ENCODE measurements at regions not wholly inside any gene's neighbourhood (a gene's known extent, or its start where the extent isn't known, plus 50 kb on each side); places are given as distances from the start of the nearest gene placed in this dataset.

DNA sequence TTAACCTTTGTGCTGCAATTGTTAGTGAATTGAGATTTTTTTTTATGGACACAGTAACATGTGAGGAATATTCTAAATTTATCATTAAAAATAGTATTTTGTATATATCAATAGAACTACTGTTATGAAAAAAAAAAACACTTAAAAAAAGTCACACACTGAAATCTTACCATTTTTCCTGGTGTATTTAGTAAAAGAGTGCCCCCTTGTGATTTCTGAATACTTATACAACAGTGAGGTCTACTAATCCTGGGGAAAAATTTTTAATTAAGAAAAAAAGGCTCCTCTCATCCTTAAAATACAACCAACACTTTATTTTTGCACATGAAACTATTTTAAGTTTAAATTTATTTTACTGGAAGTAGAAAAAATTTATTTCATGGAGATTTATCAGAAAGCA lies 56.4 kb upstream of the SPOCK3 start:
- Histone ChIP-seq H3K9me3 (ENCODE audit: insufficient read depth, low read length) (no peaks in the 10 kb centered on the region), H3K4me1 (ENCODE audit: insufficient read depth, insufficient read length) (no peaks in the 10 kb centered on the region), H3K9ac (ENCODE audit: insufficient read length, low read depth) (no peak overlapping the region), H3K27me3 (ENCODE audit: insufficient read depth, insufficient read length) (no peaks in the 10 kb centered on the region), H3K4me3 (ENCODE audit: insufficient read length, low read depth) (no peak overlapping the region), H3K36me3 (ENCODE audit: insufficient read depth, insufficient read length, low read length) (no peaks in the 10 kb centered on the region)
- no peak for TF ChIP-seq YY1 (IDR thresholded peaks at IDR 0.05; ENCODE audit: insufficient read depth, insufficient read length)
- no peak for DNase-seq (ENCODE audit: low read depth, low spot score)

DNA sequence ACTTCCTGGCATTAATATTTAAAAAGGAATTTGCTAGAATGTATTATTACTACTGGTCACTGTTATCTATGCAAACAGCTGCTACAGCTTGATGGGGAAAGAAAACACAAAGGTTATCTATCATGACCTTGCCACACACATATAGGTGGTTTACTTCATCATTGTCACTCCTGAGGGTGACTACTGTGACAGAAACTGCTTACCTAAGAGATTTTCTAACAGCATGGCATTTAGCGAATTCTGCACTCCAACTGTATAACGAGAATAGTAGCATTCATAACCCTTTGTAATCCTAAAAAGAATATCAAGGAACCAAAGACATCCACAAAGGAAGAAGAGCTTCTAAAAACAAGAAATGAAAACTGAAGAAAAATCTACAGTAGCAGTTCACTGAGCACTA lies 74.6 kb upstream of the SPOCK3 start:
- DNase-seq (ENCODE audit: low read depth, low spot score) = no peak

DNA sequence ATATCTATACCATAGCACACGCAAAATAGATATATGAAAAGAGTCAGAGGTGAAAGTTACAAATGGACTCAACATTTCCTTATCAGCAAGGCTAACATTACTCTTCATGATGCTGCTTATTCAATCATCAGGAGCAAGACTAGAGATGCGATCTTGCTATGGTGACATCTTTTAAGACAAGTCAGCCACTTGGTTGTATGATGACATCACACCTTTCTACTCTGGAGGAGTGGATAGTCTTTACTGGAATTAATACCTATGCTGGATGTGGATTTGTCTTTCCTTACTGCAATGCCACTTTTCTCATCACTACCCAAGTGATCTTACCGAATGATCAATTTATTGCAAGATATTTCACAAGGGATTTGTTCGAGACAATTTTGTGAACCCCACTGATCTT lies 87.0 kb upstream of the SPOCK3 start:
- no peaks in the 10 kb centered on the region for H3K27me3 ChIP-seq (ENCODE audit: insufficient read depth, insufficient read length)
- no peak overlapping the region for H3K9ac ChIP-seq (ENCODE audit: insufficient read length, low read depth)
- TF ChIP-seq ZNF274 (IDR thresholded peaks at IDR 0.05; ENCODE audit: low read depth, low read length) (no peak), SUZ12 (IDR thresholded peaks at IDR 0.05; ENCODE audit: extremely low read depth, insufficient read depth, insufficient read length) (no peak), YY1 (IDR thresholded peaks at IDR 0.05; ENCODE audit: insufficient read depth, insufficient read length) (no peak)
- H3K9me3 ChIP-seq (ENCODE audit: insufficient read depth, low read length) = no peaks in the 10 kb centered on the region
- no peak overlapping the region for H3K4me3 ChIP-seq (ENCODE audit: insufficient read length, low read depth)
- no peaks in the 10 kb centered on the region for H3K4me1 ChIP-seq (ENCODE audit: insufficient read depth, insufficient read length)
- no peaks in the 10 kb centered on the region for H3K36me3 ChIP-seq (ENCODE audit: insufficient read depth, insufficient read length, low read length)
- no peak for DNase-seq (ENCODE audit: low read depth, low spot score)

More for the DNA sequence above, 74.6 kb upstream of the SPOCK3 start:
- Histone ChIP-seq H3K36me3 (ENCODE audit: insufficient read depth, insufficient read length, low read length) (no peaks in the 10 kb centered on the region), H3K9me3 (ENCODE audit: insufficient read depth, low read length) (no peaks in the 10 kb centered on the region), H3K27me3 (ENCODE audit: insufficient read depth, insufficient read length) (no peaks in the 10 kb centered on the region), H3K4me1 (ENCODE audit: insufficient read depth, insufficient read length) (no peaks in the 10 kb centered on the region), H3K9ac (ENCODE audit: insufficient read length, low read depth) (no peak overlapping the region), H3K4me3 (ENCODE audit: insufficient read length, low read depth) (no peak overlapping the region)
- TF ChIP-seq ZNF274 (IDR thresholded peaks at IDR 0.05; ENCODE audit: low read depth, low read length) = no peak
- TF ChIP-seq YY1 (IDR thresholded peaks at IDR 0.05; ENCODE audit: insufficient read depth, insufficient read length) = no peak
- TF ChIP-seq SUZ12 (IDR thresholded peaks at IDR 0.05; ENCODE audit: extremely low read depth, insufficient read depth, insufficient read length) = no peak

DNA sequence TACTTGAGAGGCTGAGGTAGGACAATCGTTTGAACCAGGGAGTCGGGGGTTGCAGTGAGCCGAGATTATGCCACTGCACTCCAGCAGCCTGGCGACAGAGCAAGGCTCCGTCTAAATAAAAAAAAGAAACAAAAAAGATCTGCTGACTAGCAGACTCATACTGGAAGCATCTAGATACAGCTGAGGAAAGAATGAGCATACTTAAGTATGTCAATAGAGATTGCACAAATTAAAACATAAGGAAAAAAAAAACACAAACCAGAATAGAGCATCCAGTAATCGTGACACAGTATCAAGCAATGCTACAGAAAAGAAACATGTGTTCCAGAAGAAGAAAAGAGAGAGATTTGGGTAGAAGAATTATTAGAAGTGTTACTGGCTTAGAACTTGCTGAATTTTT lies 105.5 kb upstream of the SPOCK3 start:
- TF ChIP-seq ZNF274 (IDR thresholded peaks at IDR 0.05; ENCODE audit: low read depth, low read length) (no peak), YY1 (IDR thresholded peaks at IDR 0.05; ENCODE audit: insufficient read depth, insufficient read length) (no peak), SUZ12 (IDR thresholded peaks at IDR 0.05; ENCODE audit: extremely low read depth, insufficient read depth, insufficient read length) (no peak)
- no peak overlapping the region for H3K9ac ChIP-seq (ENCODE audit: insufficient read length, low read depth)
- H3K4me3 ChIP-seq (ENCODE audit: insufficient read length, low read depth) = no peak overlapping the region
- no peaks in the 10 kb centered on the region for H3K36me3 ChIP-seq (ENCODE audit: insufficient read depth, insufficient read length, low read length)
- H3K4me1 ChIP-seq (ENCODE audit: insufficient read depth, insufficient read length) = no peaks in the 10 kb centered on the region
- no peak for DNase-seq (ENCODE audit: low read depth, low spot score)
- H3K27me3 ChIP-seq (ENCODE audit: insufficient read depth, insufficient read length) = no peaks in the 10 kb centered on the region
- no peaks in the 10 kb centered on the region for H3K9me3 ChIP-seq (ENCODE audit: insufficient read depth, low read length)

DNA sequence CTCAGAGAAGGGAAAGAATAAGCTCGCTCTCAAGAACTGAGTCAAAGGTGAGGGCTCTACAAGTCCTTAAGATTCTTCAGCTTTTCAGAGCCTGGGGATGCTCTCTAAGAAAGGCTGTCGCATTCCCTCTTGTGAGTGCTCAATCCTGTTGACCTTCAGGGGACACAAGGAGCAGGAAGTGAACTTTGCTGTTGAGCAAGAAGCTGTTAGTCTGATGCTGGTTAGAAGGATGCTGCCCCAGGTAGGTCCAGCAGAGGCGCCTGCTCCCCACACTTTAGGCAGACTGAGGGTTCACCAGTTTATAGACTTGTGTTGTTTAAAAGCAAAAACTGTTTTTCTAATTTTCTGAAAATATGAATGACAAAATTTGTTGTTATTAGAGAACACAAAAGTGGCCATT lies 125.4 kb upstream of the SPOCK3 start:
- Histone ChIP-seq H3K27me3 (ENCODE audit: insufficient read depth, insufficient read length) (no peaks in the 10 kb centered on the region), H3K4me3 (ENCODE audit: insufficient read length, low read depth) (no peak overlapping the region), H3K4me1 (ENCODE audit: insufficient read depth, insufficient read length) (no peaks in the 10 kb centered on the region), H3K9me3 (ENCODE audit: insufficient read depth, low read length) (no peaks in the 10 kb centered on the region), H3K9ac (ENCODE audit: insufficient read length, low read depth) (no peak overlapping the region), H3K36me3 (ENCODE audit: insufficient read depth, insufficient read length, low read length) (no peaks in the 10 kb centered on the region)
- TF ChIP-seq YY1 (IDR thresholded peaks at IDR 0.05; ENCODE audit: insufficient read depth, insufficient read length) (no peak), SUZ12 (IDR thresholded peaks at IDR 0.05; ENCODE audit: extremely low read depth, insufficient read depth, insufficient read length) (no peak), ZNF274 (IDR thresholded peaks at IDR 0.05; ENCODE audit: low read depth, low read length) (no peak)
- DNase-seq (ENCODE audit: low read depth, low spot score) = no peak

DNA sequence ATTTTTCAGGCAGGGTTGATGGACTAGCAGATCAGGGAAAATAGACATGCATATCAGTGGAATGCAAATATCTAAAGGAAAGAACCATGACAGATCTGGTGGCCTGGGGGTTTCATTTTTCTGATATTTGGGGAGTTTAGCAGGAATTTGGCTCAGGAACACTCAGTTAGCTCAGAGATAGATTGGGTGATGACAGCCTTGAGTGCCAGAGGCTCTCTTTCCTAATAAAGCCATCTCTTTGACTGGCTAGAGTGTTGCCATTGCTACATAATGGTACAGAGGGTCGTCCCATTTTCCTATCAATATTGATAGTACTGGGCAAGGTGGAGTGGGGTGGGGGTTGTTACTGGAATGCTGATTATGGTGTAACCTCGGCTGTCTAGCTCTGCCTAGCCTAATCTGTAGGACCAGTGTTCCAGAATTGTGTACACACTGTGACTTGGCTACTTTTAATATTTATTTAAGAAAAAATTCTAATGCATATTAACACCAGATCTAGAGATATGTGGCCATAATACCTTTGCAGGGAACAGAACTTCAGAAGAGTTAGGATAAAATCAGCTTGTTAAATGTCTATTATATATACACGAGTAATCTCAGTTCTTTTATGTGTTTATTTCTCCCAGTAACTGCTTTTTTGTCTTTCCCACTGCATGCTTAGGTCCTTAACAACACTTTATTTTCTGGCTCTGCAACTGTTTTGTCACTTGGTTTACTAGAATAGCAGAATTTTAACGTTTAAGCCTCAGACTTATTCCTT lies 145.0 kb upstream of the SPOCK3 start:
- H3K4me3 ChIP-seq (ENCODE audit: insufficient read length, low read depth) = no peak overlapping the region
- H3K9me3 ChIP-seq (ENCODE audit: insufficient read depth, low read length) = no peaks in the 10 kb centered on the region
- no peaks in the 10 kb centered on the region for H3K4me1 ChIP-seq (ENCODE audit: insufficient read depth, insufficient read length)
- no peaks in the 10 kb centered on the region for H3K36me3 ChIP-seq (ENCODE audit: insufficient read depth, insufficient read length, low read length)
- no peaks in the 10 kb centered on the region for H3K27me3 ChIP-seq (ENCODE audit: insufficient read depth, insufficient read length)
- TF ChIP-seq SUZ12 (IDR thresholded peaks at IDR 0.05; ENCODE audit: extremely low read depth, insufficient read depth, insufficient read length) (no peak), ZNF274 (IDR thresholded peaks at IDR 0.05; ENCODE audit: low read depth, low read length) (no peak), YY1 (IDR thresholded peaks at IDR 0.05; ENCODE audit: insufficient read depth, insufficient read length) (no peak)
- no peak for DNase-seq (ENCODE audit: low read depth, low spot score)
- no peak overlapping the region for H3K9ac ChIP-seq (ENCODE audit: insufficient read length, low read depth)

DNA sequence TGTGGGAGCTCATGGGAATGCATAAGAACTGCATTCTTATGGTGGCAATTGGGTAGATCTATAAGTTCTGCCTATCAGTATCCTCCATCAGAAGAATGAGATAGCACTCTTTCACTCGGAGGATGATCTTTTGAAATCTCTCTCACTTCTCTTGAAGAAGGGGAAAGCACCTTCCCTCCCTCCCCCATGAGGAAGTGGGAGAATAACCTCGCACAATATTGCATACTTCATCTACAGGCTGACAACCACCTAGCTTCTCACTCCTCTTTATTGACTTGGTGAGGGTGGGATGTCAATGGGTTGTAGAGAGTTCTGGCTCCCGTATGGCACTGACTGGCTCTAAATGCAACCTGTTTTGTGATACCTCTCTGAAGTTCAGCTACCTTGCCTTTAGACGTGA lies 146.7 kb upstream of the SPOCK3 start:
- no peaks in the 10 kb centered on the region for H3K36me3 ChIP-seq (ENCODE audit: insufficient read depth, insufficient read length, low read length)
- no peaks in the 10 kb centered on the region for H3K9me3 ChIP-seq (ENCODE audit: insufficient read depth, low read length)
- H3K4me1 ChIP-seq (ENCODE audit: insufficient read depth, insufficient read length) = no peaks in the 10 kb centered on the region
- H3K9ac ChIP-seq (ENCODE audit: insufficient read length, low read depth) = no peak overlapping the region
- DNase-seq (ENCODE audit: low read depth, low spot score) = no peak
- no peaks in the 10 kb centered on the region for H3K27me3 ChIP-seq (ENCODE audit: insufficient read depth, insufficient read length)
- TF ChIP-seq SUZ12 (IDR thresholded peaks at IDR 0.05; ENCODE audit: extremely low read depth, insufficient read depth, insufficient read length) (no peak), ZNF274 (IDR thresholded peaks at IDR 0.05; ENCODE audit: low read depth, low read length) (no peak), YY1 (IDR thresholded peaks at IDR 0.05; ENCODE audit: insufficient read depth, insufficient read length) (no peak)
- no peak overlapping the region for H3K4me3 ChIP-seq (ENCODE audit: insufficient read length, low read depth)
